ENCODE measurements at regions not wholly inside any gene's neighbourhood (a gene's known extent, or its start where the extent isn't known, plus 50 kb on each side); places are given as distances from the start of the nearest gene placed in this dataset.
"Not testable (repeated sequence)": the region's sequence is repeated elsewhere in the genome, so short reads cannot be mapped to it uniquely, and the experiment has no call there.

DNA sequence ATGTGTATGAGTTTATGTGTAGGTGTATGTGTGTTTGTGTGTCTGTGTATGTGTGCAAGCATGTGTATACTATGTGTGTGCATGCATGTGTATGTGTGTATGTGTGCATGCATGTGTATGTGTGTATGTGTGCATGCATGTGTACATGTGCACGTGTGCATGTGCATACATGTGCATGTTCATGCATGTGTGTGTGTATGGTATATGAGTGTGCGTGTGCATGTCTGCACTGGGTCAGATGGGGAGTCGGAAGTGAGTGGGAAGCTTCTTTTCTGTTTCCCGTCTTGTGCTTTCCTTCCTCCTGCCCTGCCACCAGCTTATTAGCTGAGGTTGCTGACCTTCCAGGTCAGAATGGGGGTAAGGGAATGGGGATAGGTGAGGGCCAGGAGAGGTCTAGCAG is 174.7 kb downstream of the MAP2K4 start:
- no peak overlapping the region for H3K27ac ChIP-seq
- no peaks in the 10 kb centered on the region for H3K27me3 ChIP-seq
- 68 to 70% methylated on average over 4 of the region's 4 CpGs for whole genome bisulfite sequencing, 2 donors
- no peaks in the 10 kb centered on the region for H3K4me1 ChIP-seq
- no peaks in the 10 kb centered on the region for H3K9me3 ChIP-seq
- TF ChIP-seq EP300 (IDR thresholded peaks at IDR 0.05) (no peak), POLR2A (IDR thresholded peaks at IDR 0.05) (no peak)
- TF ChIP-seq, protein P1, sequence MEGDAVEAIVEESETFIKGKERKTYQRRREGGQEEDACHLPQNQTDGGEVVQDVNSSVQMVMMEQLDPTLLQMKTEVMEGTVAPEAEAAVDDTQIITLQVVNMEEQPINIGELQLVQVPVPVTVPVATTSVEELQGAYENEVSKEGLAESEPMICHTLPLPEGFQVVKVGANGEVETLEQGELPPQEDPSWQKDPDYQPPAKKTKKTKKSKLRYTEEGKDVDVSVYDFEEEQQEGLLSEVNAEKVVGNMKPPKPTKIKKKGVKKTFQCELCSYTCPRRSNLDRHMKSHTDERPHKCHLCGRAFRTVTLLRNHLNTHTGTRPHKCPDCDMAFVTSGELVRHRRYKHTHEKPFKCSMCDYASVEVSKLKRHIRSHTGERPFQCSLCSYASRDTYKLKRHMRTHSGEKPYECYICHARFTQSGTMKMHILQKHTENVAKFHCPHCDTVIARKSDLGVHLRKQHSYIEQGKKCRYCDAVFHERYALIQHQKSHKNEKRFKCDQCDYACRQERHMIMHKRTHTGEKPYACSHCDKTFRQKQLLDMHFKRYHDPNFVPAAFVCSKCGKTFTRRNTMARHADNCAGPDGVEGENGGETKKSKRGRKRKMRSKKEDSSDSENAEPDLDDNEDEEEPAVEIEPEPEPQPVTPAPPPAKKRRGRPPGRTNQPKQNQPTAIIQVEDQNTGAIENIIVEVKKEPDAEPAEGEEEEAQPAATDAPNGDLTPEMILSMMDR (IDR thresholded peaks at IDR 0.05): no peak
- DNase-seq (ENCODE audit: low spot score in 2 of 2): no peak
- H3K4me3 ChIP-seq: no peak overlapping the region
- no peaks in the 10 kb centered on the region for H3K36me3 ChIP-seq

DNA sequence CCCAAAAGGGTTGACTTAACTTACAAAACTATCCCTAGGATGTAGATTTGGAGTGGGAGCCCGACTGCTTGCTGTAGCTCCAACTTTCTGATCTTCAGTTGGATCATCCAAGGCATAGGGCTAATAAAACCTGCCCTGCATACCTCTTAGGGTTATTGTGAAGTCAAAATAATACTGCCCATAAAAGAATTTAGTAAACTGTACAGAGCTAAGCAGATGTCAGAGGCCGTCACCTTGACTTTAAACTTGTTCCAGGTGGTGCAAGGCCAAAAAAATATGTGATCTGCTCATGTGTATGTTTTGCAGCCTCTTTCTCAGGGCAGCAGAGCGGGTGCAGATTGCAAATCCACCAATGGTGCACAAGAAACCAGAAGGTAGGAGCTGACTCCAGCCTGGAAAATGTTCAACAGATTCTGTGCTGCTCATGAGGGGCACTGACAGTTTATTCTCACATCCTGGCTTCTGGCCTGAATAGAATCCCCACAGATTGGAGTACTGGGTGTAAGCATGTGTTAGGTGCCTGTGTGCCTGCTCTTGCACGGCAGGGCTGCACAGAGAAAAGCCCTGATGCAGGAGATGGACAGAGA is 180.7 kb downstream of the MAP2K4 start:
- Histone ChIP-seq H3K27me3 (no peaks in the 10 kb centered on the region), H3K9me3 (no peaks in the 10 kb centered on the region), H3K4me3 (no peak overlapping the region), H3K27ac (no peak overlapping the region), H3K36me3 (no peaks in the 10 kb centered on the region), H3K4me1 (no peaks in the 10 kb centered on the region)
- no peak for TF ChIP-seq POLR2A (IDR thresholded peaks at IDR 0.05)
- TF ChIP-seq, protein P1 (IDR thresholded peaks at IDR 0.05): no peak
- TF ChIP-seq EP300 (IDR thresholded peaks at IDR 0.05): no peak
- WGBS, 2 donors: 52 to 60% methylated on average over 4 of the region's 4 CpGs
- DNase-seq (ENCODE audit: low spot score in 2 of 2): no peak

DNA sequence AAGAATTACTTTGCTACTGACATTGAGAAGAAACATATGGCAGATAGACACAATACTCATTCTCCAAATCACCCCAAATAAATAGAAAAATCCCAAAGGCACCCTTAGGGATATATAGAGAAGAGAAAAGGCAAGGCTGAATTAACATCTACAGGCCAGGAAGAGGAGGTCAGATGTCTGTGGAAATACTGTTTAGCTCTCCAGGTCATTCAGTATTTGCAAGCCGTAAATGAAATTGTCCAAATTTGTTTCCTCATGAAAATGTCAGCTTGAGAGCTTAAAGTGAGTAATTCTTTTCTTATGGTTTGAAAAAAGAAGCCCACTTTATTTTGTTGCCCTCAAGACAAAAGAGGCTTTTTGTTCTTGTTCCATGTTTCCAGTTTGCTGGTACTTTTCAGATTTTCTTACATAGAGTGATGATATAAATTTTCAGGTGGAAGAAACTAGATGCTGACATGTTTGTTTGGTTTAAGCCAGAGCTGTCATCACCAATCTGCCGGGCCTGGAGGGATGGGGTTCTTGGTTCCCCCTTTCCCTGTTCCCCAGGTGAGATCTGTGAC is 189.0 kb downstream of the MAP2K4 start:
- no peak overlapping the region for H3K4me3 ChIP-seq
- no peaks in the 10 kb centered on the region for H3K4me1 ChIP-seq
- H3K27ac ChIP-seq: no peak overlapping the region
- H3K27me3 ChIP-seq: no peaks in the 10 kb centered on the region
- DNase-seq (ENCODE audit: low spot score in 2 of 2): no peak
- no peaks in the 10 kb centered on the region for H3K36me3 ChIP-seq
- WGBS, 2 donors: 41 to 51% methylated on average over 2 of the region's 2 CpGs
- H3K9me3 ChIP-seq: no peaks in the 10 kb centered on the region
- TF ChIP-seq EP300 (IDR thresholded peaks at IDR 0.05): no peak
- no peak for TF ChIP-seq POLR2A (IDR thresholded peaks at IDR 0.05)
- TF ChIP-seq, protein P1 (IDR thresholded peaks at IDR 0.05): no peak

DNA sequence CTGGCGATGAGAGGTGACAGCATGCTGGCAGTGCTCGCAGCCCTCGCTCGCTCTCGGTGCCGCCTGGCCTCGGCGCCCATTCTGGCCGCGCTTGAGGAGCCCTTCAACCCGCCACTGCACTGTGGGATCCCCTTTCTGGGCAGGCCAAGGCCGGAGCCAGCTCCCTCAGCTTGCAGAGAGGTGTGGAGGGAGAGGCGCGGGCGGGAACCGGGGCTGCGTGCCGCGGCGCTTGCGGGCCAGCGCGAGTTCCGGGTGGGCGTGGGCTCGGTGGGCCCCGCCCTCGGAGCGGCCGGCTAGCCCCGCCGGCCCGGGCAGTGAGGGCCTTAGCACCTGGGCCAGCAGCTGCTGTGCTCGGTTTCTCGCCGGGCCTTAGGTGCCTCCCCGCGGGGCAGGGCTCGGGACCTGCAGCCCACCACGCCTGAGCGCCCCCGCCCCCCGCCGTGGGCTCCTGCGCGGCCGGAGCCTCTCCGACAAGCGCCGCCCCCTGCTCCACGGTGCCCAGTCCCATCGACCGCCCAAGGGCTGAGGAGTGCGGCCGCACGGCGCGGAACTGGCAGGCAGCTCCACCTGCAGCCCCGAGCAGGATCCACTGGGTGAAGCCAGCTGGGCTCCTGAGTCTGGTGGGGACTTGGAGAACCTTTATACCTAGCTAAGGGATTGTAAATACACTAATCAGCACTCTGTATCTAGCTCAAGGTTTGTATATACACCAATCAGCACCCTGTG is 200.2 kb downstream of the MAP2K4 start:
- not testable (repeated sequence) for H3K4me1 ChIP-seq, H3K36me3 ChIP-seq
- 97 to 98% methylated on average over 16 to 23 of the region's 59 CpGs for WGBS, 2 donors

DNA sequence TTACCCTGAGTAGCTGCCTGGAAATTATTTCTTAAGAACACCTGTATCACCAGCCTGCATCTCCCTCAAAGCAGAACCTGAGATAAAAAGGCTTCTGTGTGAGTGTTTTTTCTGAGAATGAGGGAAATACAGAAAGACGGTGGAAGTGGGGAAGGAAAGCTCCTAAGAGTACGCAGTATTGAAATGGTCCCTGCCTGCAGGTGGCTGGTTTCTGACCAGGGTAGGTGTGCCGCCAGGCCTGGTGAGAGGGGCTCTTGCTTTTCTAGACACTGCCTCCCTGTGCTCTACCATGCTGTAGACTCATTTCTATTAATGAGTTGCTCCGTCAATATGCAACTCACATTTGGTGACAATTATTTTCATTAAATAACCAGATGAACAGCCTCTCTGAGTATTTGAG is 201.7 kb downstream of the MAP2K4 start:
- no peak overlapping the region for H3K4me3 ChIP-seq
- no peaks in the 10 kb centered on the region for H3K27me3 ChIP-seq
- no peaks in the 10 kb centered on the region for H3K36me3 ChIP-seq
- H3K4me1 ChIP-seq: no peaks in the 10 kb centered on the region
- no peaks in the 10 kb centered on the region for H3K9me3 ChIP-seq
- TF ChIP-seq, protein P1 (IDR thresholded peaks at IDR 0.05): no peak
- no peak for TF ChIP-seq POLR2A (IDR thresholded peaks at IDR 0.05)
- no peak for TF ChIP-seq EP300 (IDR thresholded peaks at IDR 0.05)
- H3K27ac ChIP-seq: no peak overlapping the region
- 87 to 90% methylated on average over 4 of the region's 4 CpGs for WGBS, 2 donors
- DNase-seq (ENCODE audit: low spot score in 2 of 2): no peak

More for the DNA sequence above, 200.2 kb downstream of the MAP2K4 start:
- H3K4me3 ChIP-seq; H3K27me3 ChIP-seq; DNase-seq (ENCODE audit: low spot score in 2 of 2); H3K9me3 ChIP-seq; H3K27ac ChIP-seq: not testable (repeated sequence)

Measured in tibial nerve (tissue), 4 donors.